GM21717 (cell line): ENCODE measurements at regions not wholly inside any gene's neighbourhood (a gene's known extent, or its start where the extent isn't known, plus 50 kb on each side); places are given as distances from the start of the nearest gene placed in this dataset.

Experiments used
- ATAC-seq: cut with Tn5 transposase; IDR thresholded peaks from one replicate; pipeline ENCODE4 v1.9.1; 2021; ENCODE audit warnings: mild to moderate bottlenecking, moderate library complexity; ENCODE audit not compliant: unreplicated experiment

- no peak for ATAC-seq
These were observed 229.8 kb upstream of the HS6ST1 start for GRCh38 chr2:128548461-128548891.

GRCh38 chr2:128549094-128549493 lies 230.4 kb upstream of the HS6ST1 start:
- no peak for ATAC-seq

DNA sequence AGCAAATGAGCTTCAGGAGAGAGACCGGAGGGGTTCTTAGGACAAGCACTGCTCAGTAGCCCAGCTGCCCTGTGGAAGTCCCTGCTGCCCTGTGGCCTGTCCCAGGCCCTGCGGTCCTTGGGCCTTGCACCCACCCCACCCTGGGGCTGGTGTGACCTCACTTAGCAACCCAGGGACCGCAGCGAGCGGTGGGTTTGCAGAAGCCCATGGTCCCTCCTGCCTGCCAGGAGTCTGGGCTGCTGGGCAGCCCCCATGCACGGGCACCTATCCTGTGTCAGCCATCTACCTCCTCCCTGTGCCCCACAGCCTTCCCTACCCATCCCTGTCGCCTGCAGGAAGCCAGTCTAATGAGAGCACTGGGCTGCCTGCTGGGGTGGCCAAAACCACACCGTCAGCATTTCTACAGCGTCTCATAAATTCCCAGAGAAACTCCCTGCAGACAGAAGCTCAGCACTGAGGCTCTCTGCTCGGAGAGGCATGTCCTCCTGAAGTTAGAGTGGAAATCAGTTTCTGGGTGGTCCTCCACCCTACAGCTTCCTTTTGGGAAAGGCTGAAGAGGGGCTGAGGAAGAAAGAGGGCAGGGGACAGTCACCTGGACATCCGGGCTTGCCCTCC lies 231.1 kb upstream of the HS6ST1 start:
- ATAC-seq, result no peak

DNA sequence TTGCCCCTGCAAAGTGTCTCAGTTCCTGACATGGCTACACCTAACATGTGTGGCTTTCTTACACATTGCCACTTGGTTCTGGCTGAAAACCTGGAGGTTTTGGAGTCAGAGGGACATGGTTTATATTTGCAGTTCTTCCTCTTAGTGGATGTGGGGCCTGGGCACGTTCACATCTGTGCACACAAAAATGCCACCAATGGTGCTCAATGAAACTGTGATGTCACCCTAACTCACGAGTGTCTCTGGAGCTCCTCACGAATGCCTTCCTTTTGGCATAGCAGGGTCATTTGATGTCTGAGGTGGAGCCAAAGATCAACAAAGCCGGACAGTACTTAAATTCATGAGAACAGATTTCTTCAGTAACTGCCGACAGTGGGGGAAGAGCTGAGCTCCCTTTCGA lies 231.7 kb upstream of the HS6ST1 start:
- ATAC-seq, result no peak

DNA sequence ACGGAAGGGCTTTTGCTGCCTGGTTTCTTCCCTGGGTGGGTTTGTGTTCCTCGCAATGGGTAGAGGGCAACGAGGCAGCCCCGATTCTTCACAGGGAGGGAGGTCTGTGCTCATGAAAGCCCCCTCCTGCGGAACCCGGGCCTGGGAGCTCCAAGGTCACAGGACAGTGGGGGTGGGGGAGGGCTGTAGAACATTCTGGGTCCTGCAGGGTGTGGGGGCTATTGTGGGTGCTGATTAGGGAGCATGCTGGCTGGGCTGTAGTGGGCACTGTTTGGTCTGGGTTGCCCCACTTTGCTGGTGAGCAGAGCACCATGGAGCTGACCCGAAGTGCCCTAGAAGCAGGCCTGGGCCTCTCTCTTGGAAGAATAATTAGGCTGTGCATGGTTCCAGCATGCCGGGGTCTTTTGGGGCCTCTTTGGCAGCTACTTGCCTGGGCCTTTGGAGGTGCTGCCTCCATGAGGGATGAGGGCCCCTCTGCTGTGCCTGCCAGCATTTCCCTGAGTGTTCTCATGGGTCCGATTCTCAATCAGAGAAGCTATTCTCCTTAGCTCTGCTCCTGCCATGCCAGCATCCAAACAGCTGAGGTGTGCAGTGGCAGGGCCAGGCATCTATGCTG lies 232.2 kb upstream of the HS6ST1 start:
- ATAC-seq, result no peak

DNA sequence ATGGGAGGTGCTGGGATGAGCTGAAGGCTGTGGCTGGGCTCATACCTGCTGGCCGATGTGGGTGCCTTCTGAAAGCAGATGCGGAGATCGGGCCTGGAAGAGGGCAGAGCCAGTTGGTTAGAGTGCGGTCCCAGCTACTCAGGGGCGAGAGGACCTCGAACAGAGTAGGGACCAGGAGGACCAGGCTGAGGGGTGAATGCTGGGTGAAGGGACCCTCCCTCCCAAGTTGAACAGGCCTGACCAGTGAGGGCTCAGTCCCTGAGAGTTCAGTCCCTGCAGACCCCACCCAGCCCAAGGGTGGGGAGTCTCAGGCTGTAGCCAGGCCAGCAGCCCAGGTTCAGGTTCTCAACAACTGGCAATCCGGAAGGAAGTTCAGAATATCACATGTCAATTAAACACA lies 232.8 kb upstream of the HS6ST1 start:
- ATAC-seq, result no peak

GRCh38 chr2:128552141-128552805 lies 233.6 kb upstream of the HS6ST1 start:
- ATAC-seq, result no peak

GRCh38 chr2:128552806-128553551 lies 234.3 kb upstream of the HS6ST1 start:
- ATAC-seq, result no peak

DNA sequence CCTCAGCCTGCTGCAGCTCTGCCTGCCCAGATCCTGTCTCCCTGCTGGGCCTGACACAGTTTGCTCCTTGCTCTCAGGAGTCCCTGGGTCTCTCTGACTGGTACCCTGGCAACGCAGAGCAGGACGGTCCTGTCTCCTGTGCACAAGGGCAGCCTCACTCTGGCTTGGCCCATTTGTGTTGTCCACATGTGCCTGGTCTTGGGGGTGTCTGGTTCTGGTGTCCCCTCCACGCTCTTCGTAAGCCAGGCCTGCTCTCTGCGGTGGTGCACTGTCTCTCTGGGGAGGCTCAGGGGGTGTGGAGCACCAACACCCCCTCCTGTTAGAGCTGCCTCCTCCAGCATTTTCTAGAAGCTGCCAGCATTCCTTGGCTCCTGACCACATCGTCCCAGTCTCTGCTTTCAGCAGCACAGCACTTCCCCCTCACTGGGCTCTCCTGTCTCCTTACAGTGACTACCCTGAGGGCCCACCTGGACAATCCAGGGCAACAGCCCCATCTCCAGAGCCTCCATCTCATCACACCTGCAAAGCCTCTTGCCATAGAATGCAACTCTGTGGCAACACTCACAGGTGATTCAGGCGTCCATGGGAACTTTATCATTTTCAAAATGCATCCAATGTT lies 235.6 kb upstream of the HS6ST1 start:
- no peak for ATAC-seq

GRCh38 chr2:128555433-128555832 lies 236.8 kb upstream of the HS6ST1 start:
- ATAC-seq, result no peak

DNA sequence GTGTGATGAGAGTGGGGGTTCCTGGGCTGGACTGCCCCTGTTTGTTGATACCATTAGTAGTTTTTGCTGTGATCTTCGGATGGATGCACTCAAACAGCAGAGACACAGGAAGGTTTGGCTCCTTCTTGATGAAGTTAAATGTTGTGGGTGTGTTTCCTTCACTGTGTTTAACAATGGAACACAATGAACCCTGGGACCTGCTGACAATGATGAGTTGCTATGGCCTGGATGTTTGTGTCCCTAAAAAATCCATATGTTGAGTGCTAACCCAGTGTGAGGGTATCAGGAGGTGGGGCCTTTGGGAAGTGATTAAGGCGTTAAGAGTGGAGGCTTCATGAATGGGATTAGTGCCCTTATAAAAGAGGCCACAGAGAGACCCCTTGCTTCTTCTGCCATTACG lies 237.4 kb upstream of the HS6ST1 start:
- no peak for ATAC-seq

- no peak for ATAC-seq
These were observed 238.0 kb upstream of the HS6ST1 start for GRCh38 chr2:128556633-128557032.

DNA sequence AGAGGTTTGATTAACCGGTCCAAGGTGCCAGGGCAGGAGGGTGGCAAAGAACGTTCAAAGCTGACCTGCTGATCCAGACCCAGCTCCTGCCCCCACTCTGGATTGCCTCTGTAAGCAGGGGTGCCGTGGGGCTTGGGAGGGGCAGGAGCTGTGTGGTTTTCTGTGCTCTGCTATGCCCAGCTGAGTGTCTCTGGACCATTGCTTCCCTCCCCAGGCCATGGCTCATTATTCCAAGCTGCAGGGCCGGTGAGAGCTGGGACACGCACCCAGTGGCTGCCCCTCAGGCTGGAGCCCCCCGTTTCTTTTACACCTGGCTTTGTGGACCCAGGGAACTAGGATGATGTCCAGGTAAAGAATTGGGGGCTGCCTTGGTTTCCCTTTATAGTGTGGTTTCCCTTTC lies 238.4 kb upstream of the HS6ST1 start:
- ATAC-seq, result no peak

DNA sequence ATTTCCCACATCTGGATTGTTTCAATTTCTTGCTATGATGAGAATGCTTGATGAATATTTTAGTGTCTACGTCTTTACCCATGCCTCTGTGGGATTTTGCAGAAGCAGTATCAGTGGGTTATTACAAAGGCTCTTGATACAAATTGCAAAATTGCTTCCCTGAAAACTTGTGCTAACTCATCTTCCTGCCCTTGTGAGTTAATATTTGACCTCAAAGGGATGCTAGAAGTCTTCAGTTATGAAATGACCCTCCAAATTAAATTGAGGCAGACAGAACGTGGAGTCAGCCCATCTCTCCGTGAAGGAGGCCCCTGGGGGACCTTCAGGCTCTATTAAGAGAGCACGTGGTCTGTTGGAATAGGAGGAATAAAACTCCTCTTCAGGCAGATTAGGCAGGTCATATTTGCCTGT lies 239.2 kb upstream of the HS6ST1 start:
- no peak for ATAC-seq

DNA sequence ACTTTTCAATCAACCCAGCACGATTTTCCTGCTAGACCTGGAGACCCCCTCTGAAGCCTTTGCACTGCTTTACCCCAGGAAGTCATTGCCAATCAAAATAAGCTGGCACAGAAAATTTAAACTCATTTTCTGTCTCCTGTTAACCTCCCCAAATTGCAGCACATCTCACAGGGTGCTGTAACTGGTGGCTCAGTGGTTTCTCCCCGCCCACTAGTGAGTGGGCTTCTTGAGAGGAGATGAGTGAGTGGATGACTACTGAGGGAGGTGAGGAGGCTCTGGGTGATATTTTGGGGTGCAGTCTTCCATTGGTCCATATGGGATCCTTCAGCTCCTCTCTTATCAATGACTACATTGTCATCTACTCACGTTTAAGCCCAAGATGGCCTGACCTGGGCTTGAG lies 239.8 kb upstream of the HS6ST1 start:
- ATAC-seq, result no peak

DNA sequence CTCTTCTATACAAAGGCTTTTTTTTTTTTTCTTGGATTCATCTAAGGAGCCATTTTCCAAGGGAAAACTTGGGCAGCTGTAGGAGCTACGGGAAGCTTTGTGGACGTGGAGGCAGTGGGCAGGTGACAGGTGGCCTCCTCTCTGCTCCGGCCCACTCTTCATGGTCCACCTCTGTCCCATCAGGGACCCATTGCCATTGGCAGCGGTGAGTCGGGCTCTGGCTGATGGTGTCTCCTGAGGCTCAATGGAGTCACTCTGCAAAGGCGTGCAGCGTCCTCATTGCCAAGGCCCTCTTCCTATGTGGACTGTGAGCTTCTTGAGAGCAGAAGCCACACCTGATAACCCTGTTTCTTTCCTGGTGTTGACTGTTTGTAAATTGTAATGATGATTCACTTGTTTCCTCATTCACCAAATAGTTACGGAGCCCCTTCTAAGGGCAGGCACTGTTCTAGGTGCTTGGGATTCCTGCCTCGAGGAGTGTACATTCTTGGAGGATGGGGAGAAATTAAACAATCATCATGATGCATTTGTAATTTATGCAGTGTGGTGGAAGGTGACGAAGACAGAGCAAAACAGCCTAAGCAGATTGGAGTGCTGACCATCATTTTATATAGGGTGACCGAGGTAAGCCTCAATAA lies 240.3 kb upstream of the HS6ST1 start:
- ATAC-seq, result no peak

DNA sequence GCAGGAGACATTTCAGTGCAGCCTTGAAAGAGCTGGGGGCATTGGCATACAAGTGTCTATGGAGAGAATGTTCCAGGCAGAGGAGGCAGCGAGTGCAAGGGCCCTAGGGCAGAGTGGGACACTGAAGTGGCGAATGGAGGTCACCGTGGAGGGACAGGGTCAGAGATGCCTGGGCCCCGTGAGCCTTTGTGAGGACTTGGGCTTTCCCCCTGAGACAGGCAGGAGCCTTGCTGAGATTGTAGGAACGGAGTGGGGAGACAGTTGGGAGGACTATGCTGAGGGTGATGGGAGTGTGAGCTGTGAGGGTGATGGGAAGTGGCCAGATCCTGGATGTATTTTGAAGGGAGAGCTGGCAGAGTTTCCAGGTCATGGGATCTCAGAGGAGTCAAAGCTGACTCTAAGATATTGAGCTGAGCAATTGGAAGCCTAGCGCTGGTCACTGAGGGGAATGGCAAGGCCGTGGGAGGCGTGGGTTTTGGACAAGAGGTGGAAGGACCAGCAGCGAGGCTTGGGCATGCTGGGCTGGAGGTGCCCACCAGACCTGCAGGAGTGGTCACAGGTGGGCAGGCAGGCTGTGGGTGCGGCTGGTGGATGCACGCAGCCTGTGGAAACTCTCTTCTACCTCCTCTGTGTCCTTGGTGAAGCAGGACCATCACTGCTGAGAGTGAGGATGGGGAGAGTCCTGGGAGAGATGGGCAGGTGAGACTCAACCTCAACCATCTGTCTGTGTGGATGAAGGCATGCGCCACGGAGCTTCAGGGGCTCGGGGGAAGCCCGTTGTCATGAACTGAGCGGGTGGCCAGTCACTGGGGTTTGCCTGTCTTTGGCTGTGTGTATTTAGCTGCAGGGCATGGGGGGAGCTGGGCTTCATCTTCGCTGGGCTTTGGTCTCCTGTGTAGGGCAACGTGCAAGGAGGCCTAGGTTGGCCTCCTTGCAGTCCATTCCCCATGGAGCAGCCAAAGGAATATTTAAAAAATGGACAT lies 241.2 kb upstream of the HS6ST1 start:
- ATAC-seq, result no peak

GRCh38 chr2:128560718-128561117 lies 242.1 kb upstream of the HS6ST1 start:
- ATAC-seq, result no peak

DNA sequence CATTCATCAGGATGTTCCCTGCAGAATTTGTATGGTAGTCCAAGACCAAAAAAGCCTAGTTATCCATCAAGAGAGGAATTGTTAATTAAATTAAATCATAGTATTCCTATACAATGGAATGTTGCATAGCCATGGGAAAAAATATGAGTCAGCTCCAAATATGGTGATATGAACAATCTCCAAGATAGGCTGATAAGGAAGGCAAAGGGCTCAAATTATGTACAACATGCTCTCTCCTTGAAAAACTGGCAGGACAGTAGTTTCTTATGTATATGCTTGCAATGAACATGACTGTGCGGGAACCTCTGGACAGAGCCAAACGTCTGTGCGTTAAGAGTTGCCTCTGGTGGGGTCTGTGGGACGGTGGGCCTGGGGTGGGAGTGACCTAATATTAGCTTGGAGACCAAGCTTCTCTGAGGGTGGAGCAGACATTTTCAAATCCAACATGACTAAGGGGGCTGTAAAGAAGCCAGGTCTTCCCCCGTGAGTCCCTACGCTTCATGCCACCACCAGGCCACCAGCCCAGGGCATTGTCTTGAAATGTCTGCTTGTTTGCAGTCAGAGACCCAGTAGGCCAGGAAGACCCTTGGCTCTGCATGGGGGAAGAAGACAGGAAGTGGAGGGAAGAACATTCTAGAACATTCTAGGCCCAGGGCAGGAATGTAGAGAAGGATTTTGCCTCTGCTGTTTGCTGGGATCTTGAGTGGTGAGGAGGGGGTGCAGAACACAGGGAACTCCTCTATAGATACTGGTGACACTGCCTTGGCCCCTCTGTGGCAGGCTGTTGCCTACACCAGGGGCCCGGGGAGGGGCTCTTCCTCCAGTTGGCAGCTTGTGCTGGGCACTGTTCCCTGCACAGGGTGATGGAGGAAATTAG lies 244.0 kb upstream of the HS6ST1 start:
- no peak for ATAC-seq
